CD14-positive monocyte (primary cell): ENCODE measurements at regions not wholly inside any gene's neighbourhood (a gene's known extent, or its start where the extent isn't known, plus 50 kb on each side); places are given as distances from the start of the nearest gene placed in this dataset.

Experiments used
- DNase-seq, 3 donors: peaks; one replicate each; pipeline ENCODE4 v3.0.0-alpha.2; 2011 to 2022
- H2AFZ ChIP-seq: 2 replicates; pipeline ENCODE4 v1.6.0; 2012; ENCODE audit warnings: mild to moderate bottlenecking, low read depth, low read length, inconsistent platforms; ENCODE audit not compliant: insufficient read depth, poor library complexity, severe bottlenecking
- H3K27ac ChIP-seq, 2 donors: 1 replicate in 1 of 2; 2 replicates in 1 of 2; pipeline ENCODE4 v1.5.1; 2012 to 2013; ENCODE audit warnings: low read length in 2 of 2, control low read depth in 1 of 2, inconsistent platforms in 1 of 2, low read depth in 1 of 2, mild to moderate bottlenecking in 1 of 2
- H3K27me3 ChIP-seq, 2 donors: one replicate each; pipeline versions ENCODE4 v1.6.0 to v1.6.1; 2011 to 2013; ENCODE audit warnings: low read length in 2 of 2; ENCODE audit not compliant: control insufficient read depth in 2 of 2, insufficient read depth in 2 of 2
- H3K36me3 ChIP-seq, 2 donors: replicated peaks in 1 of 2; 1 replicate in 1 of 2; 2 replicates in 1 of 2; pipeline versions ENCODE4 v1.5.1 to v1.6.1; 2012 to 2013; ENCODE audit warnings: low read length in 2 of 2, control low read depth in 1 of 2, inconsistent platforms in 1 of 2, mild to moderate bottlenecking in 1 of 2; ENCODE audit not compliant: insufficient read depth in 2 of 2, control insufficient read depth in 1 of 2
- H3K4me1 ChIP-seq, 2 donors: 1 replicate in 1 of 2; 2 replicates in 1 of 2; pipeline versions ENCODE4 v1.5.1 to v1.6.1; 2012 to 2013; ENCODE audit warnings: low read length in 2 of 2, control low read depth in 1 of 2, inconsistent platforms in 1 of 2, mild to moderate bottlenecking in 1 of 2, moderate library complexity in 1 of 2; ENCODE audit not compliant: insufficient read depth in 2 of 2, control insufficient read depth in 1 of 2
- H3K4me2 ChIP-seq: replicated peaks from 2 replicates; pipeline ENCODE3; 2012; ENCODE audit warnings: low read length, moderate library complexity, mild to moderate bottlenecking; ENCODE audit not compliant: poor library complexity, severe bottlenecking; ENCODE audit errors: extremely low read depth
- H3K4me3 ChIP-seq, 3 experiments: fragments of 200-600 bp in 1 of 3; sonication (generic) in 1 of 3; replicated peaks in 1 of 3; 1 replicate in 2 of 3; 2 replicates in 1 of 3; pipeline ENCODE4 v1.5.1; 2011 to 2013; ENCODE audit warnings: low read length in 3 of 3, mild to moderate bottlenecking in 3 of 3, control low read depth in 2 of 3, low read depth in 2 of 3, inconsistent platforms in 1 of 3, moderate library complexity in 1 of 3
- H3K79me2 ChIP-seq: 2 replicates; pipeline ENCODE4 v1.6.0; 2012; ENCODE audit warnings: mild to moderate bottlenecking, control low read depth, inconsistent platforms, low read length, moderate library complexity; ENCODE audit not compliant: insufficient read depth
- H3K9ac ChIP-seq: 2 replicates; pipeline ENCODE4 v1.6.0; 2017; ENCODE audit warnings: low read length, mild to moderate bottlenecking; ENCODE audit not compliant: insufficient read depth, poor library complexity, severe bottlenecking
- H3K9me3 ChIP-seq, 2 donors: replicated peaks in 1 of 2; 1 replicate in 1 of 2; 2 replicates in 1 of 2; pipeline versions ENCODE4 v1.5.1 to v1.6.1; 2012 to 2013; ENCODE audit warnings: low read length in 2 of 2, control low read depth in 1 of 2; ENCODE audit not compliant: control insufficient read depth in 1 of 2, insufficient read depth in 1 of 2
- H4K20me1 ChIP-seq: 2 replicates; pipeline ENCODE4 v1.6.0; 2012; ENCODE audit warnings: mild to moderate bottlenecking, low read length, control low read depth, moderate library complexity; ENCODE audit not compliant: insufficient read depth
- H3K27ac Mint-ChIP-seq, 7 donors: one replicate each; pipeline ENCODE4 v1.8.0; 2020; ENCODE audit warnings: mild to moderate bottlenecking in 7 of 7, mixed read lengths in 7 of 7, moderate library complexity in 6 of 7, inconsistent platforms in 2 of 7
- H3K27me3 Mint-ChIP-seq, 3 donors: one replicate each; pipeline ENCODE4 v1.8.0; 2021 to 2022; ENCODE audit warnings: low read depth in 3 of 3, mild to moderate bottlenecking in 3 of 3, mixed read lengths in 3 of 3, moderate library complexity in 3 of 3, inconsistent platforms in 1 of 3
- H3K36me3 Mint-ChIP-seq, 2 donors: one replicate each; pipeline ENCODE4 v1.8.0; 2020; ENCODE audit warnings: mixed read lengths in 2 of 2, inconsistent platforms in 1 of 2, mild to moderate bottlenecking in 1 of 2
- H3K4me1 Mint-ChIP-seq: one replicate; pipeline ENCODE4 v1.8.0; 2020; ENCODE audit warnings: mild to moderate bottlenecking, mixed read lengths
- H3K4me3 Mint-ChIP-seq, 2 donors: one replicate each; pipeline ENCODE4 v1.8.0; 2020; ENCODE audit warnings: mild to moderate bottlenecking in 2 of 2, mixed read lengths in 2 of 2, moderate library complexity in 1 of 2
- H3K9me3 Mint-ChIP-seq, 7 donors: one replicate each; pipeline ENCODE4 v1.8.0; 2020 to 2022; ENCODE audit warnings: mixed read lengths in 7 of 7, mild to moderate bottlenecking in 6 of 7, moderate library complexity in 6 of 7, inconsistent platforms in 2 of 7
- WGBS: methylation state at CpG from one replicate; pipeline ENCODE4 v1.1.5; 2013; ENCODE audit warnings: missing lambda C conversion rate; ENCODE audit not compliant: insufficient coverage; 5-methylcytosine and 5-hydroxymethylcytosine counted together
- intact Hi-C, 2 donors: fragments of 100-400 bp; cut with micrococcal nuclease; formaldehyde crosslinking; loops; one replicate each; pipeline versions ENCODE4 v1.15.0 to v1.15.1; 2023
- TF ChIP-seq, protein P1 (sequence below): fragments of 200-600 bp; IDR thresholded peaks from one replicate; pipeline ENCODE4 v1.8.0; 2022; ENCODE audit warnings: antibody characterized with exemption, mild to moderate bottlenecking

DNA sequence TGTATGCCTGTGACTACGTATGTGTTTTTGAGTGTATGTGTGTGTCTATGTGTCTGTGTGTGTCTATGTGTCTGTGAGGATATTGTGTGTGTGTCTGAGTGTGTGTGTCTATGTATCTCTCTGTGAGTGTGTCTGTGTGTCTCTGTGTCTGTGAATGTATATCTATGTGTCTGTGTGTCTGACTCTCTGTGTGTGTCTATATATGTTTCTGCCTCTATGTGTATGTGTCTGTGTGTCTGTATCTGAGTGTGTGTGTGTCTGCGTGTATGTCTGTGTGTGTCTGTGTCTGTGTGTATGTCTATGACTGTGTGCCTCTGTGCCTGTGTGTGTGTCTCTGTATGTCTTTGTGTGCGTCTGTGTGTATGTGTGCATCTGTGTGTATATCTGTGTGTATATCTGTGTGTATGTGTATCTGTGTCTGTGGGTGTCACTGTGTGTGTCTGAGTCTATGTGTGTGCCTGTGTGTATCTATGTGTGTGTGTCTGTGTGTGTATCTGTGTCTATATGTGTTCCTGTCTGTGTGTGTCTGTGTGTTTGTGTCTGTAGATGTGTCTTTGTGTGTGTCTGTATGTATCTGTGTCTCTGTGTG lies 172.7 kb downstream of the MYCN start:
- Histone ChIP-seq H3K4me3 (no peak overlapping the region), H3K27ac (no peak overlapping the region), H2AFZ (no peak overlapping the region), H3K79me2 (no peaks in the 10 kb centered on the region), H4K20me1 (no peaks in the 10 kb centered on the region), H3K9me3 (no peaks in the 10 kb centered on the region), H3K9ac (no peak overlapping the region), H3K36me3 (no peaks in the 10 kb centered on the region), H3K4me2 (no peak overlapping the region), H3K27me3 (no peaks in the 10 kb centered on the region), H3K4me1 (no peaks in the 10 kb centered on the region)
- 89% methylated on average over 3 of the region's 3 CpGs for WGBS
- Mint-ChIP-seq H3K27ac (no peak overlapping the region), H3K4me1 (no peaks in the 10 kb centered on the region), H3K9me3 (no peaks in the 10 kb centered on the region), H3K4me3 (no peak overlapping the region), H3K27me3 (peaks cover 0 to 2% (median 0%) of the 10 kb centered on the region in 3 donors), H3K36me3 (no peaks in the 10 kb centered on the region)
- intact Hi-C loops, result no loop called here
- TF ChIP-seq, protein P1, sequence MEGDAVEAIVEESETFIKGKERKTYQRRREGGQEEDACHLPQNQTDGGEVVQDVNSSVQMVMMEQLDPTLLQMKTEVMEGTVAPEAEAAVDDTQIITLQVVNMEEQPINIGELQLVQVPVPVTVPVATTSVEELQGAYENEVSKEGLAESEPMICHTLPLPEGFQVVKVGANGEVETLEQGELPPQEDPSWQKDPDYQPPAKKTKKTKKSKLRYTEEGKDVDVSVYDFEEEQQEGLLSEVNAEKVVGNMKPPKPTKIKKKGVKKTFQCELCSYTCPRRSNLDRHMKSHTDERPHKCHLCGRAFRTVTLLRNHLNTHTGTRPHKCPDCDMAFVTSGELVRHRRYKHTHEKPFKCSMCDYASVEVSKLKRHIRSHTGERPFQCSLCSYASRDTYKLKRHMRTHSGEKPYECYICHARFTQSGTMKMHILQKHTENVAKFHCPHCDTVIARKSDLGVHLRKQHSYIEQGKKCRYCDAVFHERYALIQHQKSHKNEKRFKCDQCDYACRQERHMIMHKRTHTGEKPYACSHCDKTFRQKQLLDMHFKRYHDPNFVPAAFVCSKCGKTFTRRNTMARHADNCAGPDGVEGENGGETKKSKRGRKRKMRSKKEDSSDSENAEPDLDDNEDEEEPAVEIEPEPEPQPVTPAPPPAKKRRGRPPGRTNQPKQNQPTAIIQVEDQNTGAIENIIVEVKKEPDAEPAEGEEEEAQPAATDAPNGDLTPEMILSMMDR, result no peak
- DNase-seq, result no peak

DNA sequence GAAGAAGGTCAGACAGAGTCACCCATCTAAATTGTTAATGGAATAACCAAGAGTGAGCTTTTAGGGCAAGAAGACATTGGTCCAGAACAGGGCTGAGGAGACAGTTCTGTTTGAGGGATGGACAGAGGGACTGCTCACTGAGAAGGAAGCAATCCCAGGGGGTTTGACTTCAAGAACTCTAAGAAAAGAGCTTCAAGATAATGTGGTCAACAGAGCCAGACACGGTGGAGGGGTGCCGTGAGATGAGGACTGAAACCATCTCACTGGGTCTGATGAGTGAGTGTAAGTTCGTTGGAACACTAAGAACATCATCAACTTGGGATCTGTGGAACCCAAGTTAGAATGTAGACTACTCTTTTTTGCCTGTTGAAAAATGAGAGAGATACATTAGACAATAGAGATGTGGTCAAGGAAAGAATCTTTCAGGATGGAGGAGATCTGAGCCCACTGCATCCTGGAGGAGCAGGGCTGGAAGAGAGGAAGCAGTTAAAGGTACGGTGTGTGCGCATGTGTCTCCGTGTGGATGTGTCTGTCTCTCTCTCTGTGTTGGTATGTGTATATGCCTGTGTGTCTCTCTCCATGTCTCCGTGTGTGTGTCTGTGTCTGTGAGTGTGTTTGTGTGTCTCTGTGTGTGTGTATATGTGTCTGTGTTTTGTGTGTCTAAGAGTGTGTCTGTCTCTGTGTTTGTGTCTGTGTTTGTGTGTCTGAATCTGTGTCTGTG lies 172.1 kb downstream of the MYCN start:
- 98% methylated on average over 6 of the region's 7 CpGs for WGBS
- H3K9me3 Mint-ChIP-seq, result no peaks in the 10 kb centered on the region
- intact Hi-C loops, result no loop called here

More for the DNA sequence above, 172.1 kb downstream of the MYCN start:
- Histone ChIP-seq H2AFZ (no peak overlapping the region), H3K4me3 (no peak overlapping the region), H3K4me2 (no peak overlapping the region), H3K27me3 (no peaks in the 10 kb centered on the region), H4K20me1 (no peaks in the 10 kb centered on the region), H3K79me2 (no peaks in the 10 kb centered on the region), H3K4me1 (no peaks in the 10 kb centered on the region), H3K36me3 (no peaks in the 10 kb centered on the region), H3K9ac (no peak overlapping the region), H3K9me3 (no peaks in the 10 kb centered on the region), H3K27ac (no peak overlapping the region)
- Mint-ChIP-seq H3K4me1 (no peaks in the 10 kb centered on the region), H3K4me3 (no peak overlapping the region), H3K36me3 (no peaks in the 10 kb centered on the region), H3K27me3 (peaks cover 0 to 2% (median 0%) of the 10 kb centered on the region in 3 donors), H3K27ac (no peak overlapping the region)
- DNase-seq, result no peak
- TF ChIP-seq, protein P1, result no peak
